Stimulated activated CD8-positive, alpha-beta memory T cell treated with anti-CD3 and anti-CD28 coated beads, Interleukin-12 subunit alpha, Interleukin-12 subunit beta, amount 100 ng/mL, for 4 hours (primary cell): ENCODE measurements at regions not wholly inside any gene's neighbourhood (a gene's known extent, or its start where the extent isn't known, plus 50 kb on each side); places are given as distances from the start of the nearest gene placed in this dataset.
"Not testable (repeated sequence)": the region's sequence is repeated elsewhere in the genome, so short reads cannot be mapped to it uniquely, and the experiment has no call there.

Experiments
- DNase-seq: peaks from one replicate; pipeline ENCODE4 v3.0.0-alpha.2; 2020; ENCODE audit warnings: low read depth

DNA sequence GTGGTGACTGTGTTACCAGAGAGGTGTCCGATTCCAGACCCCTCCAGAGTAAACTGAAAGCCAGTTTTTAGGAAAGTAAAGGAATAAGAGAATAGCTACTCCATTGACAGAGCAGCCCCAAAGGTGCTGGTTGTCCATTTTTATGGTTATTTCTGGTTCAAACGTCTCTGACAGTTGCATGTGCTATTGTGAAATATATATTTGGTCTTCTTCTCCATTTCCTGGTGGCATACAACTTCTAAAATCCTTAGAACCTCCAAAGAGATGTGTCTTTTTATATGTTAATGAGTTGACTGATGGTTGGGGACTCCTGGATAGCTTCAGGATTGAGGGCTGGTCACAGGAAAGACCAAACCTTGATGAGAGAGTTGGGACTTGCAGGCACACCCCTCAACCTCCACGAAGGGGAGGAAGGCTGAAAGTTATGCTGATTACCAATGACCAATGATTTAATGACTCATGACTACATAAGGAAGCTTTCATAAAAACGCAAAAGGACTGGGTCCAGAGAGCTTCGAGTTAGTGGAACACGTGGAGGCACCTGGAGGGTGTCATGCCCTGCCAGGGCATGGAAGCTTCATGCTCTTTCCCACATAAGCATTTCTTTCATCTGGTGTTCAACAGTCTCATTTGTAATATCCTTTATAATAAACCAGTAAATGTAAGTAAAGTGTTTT lies 100.7 kb downstream of the SLC16A1 start:
- DNase-seq = no peak

DNA sequence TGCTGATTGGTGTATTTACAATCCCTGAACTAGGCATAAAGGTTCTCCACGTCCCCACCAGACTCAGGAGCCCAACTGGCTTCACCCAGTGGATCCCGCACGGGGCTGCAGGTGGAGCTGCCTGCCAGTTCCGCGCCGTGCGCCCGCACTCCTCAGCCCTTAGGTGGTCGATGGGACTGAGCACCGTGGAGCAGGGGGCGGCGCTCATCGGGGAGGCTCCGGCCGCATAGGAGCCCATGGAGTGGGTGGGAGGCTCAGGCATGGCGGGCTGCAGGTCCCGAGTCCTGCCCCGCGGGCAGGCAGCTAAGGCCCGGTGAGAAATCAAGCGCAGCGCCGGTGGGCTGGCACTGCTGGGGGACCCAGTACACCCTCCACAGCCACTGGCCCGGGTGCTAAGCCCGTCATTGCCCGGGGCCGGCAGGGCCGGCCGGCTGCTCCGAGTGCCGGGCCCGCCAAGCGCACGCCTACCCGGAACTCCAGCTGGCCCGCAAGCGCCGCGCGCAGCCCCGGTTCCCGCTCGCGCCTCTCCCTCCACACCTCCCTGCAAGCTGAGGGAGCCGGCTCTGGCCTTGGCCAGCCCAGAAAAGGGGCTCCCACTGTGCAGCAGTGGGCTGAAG lies 101.5 kb downstream of the SLC16A1 start:
- DNase-seq = not testable (repeated sequence)

DNA sequence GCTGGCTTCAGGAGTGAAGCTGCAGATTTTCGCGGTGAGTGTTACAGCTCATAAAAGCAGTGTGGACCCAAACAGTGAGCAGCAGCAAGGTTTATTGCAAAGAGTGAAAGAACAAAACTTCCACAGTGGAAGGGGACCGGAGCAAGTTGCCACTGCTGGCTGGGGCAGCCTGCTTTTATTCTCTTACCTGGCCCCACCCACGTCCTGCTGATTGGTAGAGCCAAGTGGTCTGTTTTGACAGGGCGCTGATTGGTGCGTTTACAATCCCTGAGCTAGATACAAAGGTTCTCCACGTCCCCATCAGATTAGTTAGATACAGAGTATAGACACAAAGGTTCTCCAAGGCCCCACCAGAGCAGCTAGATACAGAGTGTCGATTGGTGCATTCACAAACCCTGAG lies 102.1 kb downstream of the SLC16A1 start:
- not testable (repeated sequence) for DNase-seq

DNA sequence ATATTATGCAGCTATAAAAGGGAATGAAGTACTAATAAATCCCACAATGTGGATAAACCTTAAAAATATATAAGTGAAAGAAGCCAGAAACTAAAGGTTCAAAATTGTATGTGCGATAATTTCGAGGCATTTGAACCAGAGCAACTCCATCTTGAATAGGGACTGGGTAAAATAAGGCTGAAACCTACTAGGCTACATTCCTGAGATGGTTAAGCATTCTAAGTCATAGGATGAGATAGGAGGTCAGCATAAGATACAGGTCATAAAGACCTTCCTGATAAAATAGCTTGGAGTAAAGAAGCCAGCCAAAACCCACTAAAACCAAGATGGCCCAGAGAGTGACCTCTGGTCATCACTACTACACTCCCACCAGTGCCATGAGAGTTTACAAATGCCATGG lies 103.1 kb downstream of the SLC16A1 start:
- DNase-seq = no peak

DNA sequence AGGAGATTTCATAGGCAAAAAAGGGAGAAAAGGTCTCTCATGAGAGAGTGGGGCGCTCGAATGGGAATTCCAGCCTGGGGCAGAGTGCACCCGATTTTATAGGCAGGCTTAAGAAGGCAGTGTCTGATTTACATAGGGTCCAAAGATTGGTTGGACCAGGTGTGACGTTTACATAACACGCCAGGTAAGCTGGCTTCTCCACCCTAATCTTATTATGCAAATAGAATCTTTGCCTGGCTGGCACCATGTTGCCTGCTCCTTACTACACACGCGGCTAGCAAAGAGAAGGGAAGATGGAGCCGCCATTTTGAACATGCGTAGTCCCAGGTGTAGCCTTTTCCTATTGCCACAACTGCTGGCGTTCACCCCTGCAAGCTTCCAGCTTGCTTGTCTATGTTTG lies 103.7 kb downstream of the SLC16A1 start:
- DNase-seq = no peak

DNA sequence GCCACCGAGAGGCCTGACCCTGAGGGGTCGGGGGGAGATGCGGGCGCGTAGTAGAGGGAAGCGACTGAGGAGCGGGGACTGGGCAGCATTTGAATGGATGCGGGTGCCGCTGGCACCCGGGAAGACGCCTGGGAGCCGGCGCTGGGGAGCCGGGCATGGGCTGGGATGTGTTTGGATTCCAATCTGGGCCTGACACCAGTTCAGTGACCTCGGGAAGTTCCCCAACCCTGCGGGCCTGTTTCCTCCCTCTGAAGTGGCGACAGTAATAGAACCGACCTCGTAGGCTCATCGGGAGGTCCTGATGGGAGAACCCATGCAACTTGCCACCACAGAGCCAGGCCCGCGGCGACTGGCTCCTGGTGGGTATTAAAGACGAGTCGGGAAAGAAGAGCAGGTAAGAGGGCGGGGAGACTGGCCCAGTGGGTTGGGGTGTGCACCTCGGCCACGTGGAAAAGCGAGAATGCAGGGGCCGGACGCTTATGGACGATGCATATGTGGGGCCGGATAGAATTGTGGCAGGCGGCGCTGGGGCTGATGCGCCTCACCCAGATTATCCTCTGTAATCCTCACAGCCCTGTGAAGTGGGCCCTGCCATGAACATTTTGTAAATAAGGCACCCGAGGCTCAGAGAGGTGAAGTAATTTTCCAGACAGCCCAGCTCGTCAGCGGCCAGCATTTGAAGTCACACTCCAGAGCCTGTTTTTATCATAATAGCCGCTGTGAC lies 105.8 kb downstream of the SLC16A1 start:
- no peak for DNase-seq

DNA sequence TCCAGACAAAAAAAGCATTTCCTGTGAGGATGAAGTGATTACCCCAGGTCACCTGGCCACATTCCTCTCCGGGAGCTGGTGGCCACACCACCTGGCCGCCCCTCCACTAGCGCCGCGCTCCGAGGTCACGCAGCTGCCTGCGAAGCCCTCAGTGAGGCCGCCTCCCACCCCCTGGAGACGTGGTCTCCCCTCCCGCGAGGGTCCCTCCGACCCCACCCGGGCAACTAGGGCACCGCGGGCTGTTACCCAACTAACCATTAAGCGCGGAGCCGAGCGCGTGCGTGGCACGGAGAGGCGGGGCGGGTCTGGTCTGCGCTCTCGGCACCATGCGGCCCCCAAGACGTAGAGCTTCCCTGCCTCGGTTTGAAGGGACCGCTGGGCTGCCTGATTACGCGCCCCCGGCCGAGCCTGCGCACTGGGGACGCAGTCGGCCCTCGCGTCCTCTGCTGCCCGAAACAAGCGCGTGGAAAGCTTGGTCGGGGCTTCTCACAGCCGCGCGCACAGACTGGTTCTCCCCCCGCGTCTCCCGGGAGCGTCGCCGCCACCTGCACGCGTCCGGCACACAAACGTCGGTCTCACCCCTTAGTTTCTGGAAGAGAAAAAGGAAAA lies 106.5 kb downstream of the SLC16A1 start:
- no peak for DNase-seq

DNA sequence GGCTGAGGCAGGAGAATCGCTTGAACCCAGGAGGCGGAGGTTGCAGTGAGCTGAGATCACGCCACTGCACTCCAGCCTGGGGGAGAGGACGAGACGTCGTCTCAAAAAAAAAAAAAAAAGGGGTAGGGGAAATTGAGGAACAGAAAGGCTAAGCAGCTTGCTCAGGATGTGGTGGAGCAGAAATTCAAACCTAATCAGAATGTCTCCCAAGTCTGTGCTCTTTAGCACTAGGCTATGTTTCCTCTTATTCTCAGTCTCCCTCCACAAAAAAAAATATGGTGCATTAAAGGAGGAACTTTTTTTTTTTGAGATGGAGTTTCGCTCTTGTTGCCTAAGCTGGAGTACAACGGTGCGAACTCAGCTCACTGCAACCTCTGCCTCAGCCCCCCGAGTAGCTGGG lies 114.2 kb downstream of the SLC16A1 start:
- no peak for DNase-seq

DNA sequence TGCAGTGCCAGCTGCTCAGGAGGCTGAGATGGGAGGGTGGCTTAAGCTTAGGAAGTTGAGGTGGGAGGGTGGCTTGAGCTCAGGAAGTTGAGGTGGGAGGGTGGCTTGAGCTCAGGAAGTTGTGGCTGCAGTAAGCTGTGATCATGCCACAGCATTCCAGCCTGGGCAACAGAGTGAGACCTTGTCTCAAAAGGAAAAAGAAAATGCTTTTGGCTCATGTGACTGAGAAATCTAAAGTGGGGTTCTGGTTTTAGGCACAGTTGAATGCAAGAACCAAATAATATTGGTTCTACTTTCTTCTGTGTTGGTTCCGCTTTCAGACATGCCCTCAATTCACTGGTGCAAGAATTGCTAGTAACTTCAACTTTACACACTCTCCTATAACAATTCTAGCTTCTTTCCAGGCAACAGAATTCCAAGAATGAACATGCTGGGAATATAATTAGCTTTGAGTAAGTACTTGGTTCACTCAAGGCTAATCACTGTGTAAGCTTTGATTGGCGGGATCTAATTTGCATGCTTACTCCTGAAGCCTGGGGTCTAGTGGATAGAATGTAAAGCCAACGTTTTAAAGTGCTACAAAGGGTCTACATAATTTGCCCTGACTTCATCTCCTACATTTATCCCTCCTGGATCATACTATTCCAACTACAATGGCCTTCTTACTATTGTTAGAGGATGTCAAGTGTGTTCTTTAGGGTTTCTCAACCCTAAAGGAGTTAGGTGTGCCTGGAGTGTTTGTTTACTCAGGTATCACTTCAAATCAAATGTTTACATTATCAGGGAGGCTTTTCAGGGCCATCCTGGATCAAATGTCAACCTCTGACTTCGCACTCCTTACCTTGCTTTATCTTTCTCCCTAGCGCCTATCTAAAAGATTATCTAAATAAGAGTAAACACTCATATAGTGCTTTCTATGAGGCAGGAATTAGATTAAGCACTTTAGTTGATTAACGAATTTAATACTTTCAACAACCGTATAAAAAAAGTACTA lies 115.1 kb downstream of the SLC16A1 start:
- no peak for DNase-seq

DNA sequence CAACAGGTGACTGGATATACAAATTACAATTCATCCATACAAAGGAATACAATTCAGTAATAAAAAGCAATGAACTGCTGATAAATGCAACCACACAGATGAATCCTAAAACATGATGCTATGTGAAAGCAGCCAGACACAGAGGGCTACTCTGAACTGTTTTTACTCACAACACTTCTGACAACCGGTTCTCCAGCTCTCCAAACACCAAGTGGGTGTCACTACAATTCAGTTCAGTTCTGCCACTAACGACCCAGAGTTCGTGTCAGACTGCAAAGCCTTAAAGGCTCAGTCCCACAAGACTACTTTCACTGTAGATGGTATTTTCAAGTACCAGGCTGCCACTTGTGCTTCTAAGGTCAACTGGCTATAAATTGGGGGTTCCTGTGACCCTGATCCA lies 119.4 kb downstream of the SLC16A1 start:
- DNase-seq = no peak

DNA sequence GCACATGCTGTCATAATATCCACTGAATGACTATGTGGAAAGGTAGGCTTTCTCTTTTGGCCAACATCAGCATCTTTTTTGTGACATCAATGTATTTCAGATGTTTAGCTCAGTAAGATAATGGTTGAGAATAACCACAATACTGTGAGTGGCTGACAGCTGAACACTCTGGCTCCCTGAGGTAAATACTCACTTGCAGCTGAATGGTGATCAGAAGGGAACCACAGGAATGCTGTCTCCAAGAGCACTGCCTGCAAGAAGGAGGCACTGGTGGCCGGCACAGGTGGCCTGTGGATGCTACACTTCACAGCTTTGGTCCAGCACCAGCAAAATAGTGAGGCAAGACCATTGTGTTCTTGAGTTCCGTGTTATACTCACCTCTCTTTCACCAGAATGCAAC lies 118.7 kb upstream of the PPM1J start:
- no peak for DNase-seq

DNA sequence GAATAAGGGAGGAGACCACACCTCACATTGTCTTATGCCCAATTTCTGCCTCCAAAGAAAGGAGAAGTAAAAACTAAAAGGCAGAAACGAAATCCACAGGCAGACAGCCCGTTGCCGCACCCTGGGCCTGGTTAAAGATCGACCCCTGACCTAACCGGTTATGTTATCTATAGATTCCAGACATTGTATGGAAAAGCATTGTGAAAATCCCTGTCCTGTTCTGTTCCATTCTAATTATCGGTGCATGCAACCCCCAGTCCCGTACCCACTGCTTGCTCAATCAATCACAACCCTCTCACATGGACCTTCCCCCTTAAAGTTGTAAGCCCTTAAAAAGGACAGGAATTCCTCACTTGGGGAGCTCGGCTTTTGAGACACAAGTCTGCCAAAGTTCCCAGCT lies 117.1 kb upstream of the PPM1J start:
- not testable (repeated sequence) for DNase-seq

DNA sequence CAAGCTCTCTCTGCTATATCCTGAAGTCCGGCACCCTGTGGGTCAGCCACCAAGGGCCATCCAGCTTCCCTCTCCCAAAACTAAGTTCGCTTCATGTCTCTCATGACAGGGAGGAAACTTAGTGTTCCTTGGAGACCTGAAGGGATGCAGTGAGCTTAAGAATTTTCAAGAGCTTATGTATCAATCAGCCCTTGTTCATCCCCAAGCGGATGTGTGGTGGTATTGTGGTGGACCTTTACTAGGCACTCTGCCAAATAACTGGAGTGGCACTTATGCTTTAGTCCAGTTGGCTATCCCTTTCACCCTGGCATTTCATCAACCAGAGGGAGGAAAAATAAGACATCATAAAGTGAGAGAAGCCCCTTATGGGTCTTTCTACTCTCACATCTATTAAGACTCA lies 114.6 kb upstream of the PPM1J start:
- DNase-seq = not testable (repeated sequence)

DNA sequence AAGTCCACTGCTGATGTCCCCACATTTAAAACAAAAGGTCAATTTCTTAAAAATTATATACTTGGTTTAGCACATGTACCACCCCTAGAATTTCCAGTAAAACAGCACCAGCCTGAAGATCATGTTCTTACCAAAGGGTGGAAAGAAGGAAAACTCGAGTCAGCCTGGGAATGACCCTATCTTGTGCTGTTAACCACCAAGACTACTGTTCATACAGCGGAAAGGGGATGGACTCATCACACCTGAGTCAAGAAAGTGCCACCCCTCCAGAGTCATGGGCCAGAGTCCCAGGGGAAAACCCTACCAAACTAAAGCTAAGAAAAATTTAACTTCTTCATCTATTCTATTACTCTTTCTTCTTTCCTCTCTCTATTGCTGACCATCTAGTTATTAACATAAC lies 113.6 kb upstream of the PPM1J start:
- no peak for DNase-seq

DNA sequence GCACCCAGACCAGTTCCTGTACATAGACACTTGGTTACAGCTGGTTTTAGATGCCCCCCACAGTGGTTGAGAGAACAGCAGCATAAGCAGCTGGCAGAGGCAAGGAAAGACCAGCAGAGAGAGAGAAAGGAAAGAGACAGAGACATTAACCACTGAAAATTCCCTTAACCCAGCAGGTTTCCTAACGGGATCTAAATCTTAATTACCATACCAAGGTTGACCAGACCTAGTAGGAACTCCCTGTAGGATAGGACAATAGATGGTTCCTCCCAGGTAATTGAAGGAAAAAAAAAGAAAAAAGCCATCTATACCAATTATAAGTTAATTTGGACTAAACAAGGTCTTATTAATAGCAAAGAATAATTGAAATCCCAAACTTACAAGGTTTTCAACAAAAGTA lies 112.3 kb upstream of the PPM1J start:
- not testable (repeated sequence) for DNase-seq

DNA sequence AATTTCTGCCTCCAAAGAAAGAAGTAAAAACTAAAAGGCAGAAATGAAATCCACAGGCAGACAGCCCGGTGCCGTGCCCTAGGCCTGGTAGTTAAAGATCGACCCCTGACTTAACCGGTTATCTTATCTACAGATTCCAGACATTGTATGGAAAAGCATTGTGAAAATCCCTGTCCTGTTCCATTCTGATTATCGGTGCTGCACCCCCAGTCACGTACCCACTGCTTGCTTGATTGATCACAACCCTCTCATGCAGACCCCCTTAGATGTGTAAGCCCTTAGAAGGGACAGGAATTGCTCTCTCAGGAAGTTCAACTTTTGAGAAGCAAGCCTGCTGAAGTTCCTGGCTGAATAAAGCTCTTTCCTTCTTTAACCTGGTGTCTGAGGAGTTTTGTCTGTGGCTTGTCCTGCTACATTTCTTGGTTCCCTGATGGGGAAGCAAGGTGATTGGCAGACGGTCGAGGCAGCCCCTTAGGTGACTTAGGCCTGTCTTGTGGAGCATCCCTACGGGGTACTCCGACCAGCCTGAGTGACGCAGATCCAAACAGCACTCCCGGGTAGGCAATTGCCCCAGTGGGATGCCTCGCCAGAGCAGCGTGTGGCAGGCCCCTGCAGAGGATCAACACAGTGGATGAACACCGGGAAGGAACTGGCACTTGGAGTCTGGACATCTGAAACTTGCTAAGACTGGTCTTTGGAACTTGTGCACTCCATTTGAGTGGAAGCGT lies 111.2 kb upstream of the PPM1J start:
- no peak for DNase-seq

DNA sequence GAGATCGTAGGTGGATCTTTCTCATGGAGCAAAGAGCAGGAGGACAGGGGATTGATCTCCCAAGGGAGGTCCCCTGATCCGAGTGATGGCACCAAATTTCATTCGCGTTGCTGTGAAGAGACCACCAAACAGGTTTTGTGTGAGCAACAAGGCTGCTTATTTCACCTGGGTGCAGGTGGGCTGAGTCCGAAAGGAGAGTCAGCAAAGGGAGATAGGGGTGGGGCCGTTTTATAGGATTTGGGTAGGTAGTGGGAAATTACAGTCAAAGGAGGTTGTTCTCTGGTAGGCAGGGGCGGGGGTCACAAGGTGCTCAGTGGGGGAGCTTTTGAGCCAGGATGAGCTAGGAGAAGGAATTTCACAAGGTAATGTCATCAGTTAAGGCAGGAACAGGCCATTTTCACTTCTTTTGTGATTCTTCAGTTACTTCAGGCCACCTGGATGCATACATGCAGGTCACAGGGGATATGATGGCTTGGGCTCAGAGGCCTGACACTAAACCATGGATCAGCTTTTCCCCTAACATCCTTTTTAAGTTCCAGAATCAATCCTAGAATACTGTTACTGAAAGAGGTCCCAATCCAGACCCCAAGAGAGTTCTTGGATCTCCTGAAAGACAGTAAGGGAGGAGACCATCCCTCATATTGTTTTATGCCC lies 110.6 kb upstream of the PPM1J start:
- not testable (repeated sequence) for DNase-seq

DNA sequence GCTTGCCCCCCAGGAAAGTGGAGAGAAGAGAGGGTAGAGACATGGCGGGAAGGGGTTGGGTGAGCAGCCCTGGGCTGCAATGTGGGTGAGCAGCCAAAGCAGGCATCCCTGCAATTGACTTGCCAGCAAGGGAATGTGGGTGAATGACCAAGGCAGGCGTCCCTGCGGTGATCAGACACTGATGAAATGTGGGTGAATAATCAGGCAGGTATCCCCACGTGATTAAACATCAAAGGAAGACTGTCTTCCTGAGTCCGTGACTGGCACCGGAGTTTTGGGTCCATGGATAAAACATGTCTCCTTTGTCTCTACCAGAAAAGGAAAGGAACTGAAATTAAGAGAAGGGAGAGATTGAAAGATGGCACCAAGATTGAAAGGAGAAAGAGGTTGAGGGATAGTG lies 109.9 kb upstream of the PPM1J start:
- DNase-seq = not testable (repeated sequence)

DNA sequence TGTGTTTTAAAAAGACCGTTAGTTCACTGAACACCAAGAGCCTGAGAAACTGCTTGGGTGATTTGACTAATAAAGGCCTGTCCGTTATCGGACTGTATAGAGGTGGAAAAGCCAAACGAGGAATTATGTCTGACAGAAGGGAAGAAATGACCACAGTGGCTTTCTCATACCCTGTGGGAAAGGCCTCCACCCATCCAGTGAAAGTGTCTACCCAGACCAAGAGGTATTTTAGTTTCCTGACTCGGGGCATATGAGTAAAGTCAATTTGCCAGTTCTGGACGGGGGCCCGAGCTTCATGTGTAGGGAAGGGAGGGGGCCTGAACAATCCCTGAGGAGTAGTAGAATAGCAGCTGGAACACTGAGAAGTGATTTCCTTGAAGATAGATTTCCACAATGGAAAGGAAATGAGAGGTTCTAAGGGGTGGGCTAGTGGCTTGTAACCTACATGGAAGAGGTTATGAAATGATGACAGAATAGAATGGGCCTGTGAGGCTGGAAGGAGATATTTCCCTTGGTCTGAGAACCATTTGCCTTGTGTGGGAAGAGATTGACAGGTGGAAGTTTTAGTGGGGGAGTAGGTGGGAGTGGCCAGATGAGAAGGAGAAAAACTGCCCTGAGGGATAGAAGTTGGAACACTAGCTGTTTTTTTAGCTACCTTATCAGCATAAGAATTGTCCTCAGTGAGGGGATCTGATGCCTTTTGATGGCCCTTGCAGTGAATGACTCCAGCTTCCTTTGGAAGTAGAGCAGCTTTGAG lies 106.4 kb upstream of the PPM1J start:
- DNase-seq = not testable (repeated sequence)
